ENCODE measurements at regions not wholly inside any gene's neighbourhood (a gene's known extent, or its start where the extent isn't known, plus 50 kb on each side); places are given as distances from the start of the nearest gene placed in this dataset.

DNA sequence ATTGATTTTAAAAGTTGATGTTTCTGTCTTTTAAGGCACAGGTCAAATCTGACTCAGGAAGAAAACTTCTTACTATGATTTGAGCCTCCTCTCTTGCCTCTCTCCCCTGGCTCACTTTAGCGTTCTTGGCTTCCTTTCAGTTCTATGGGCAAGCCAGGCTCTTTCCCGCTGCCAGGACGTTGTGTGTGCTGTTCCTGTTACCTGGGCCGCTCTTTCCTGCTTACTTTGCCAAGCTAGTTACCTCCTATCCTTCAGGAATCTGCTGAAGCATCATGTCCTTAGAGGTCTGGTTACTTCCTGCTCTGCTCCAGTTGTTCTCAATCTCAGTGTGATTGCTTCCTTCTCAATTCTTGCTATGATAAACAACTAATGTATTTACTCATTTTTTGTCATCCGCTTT is 1108.5 kb upstream of the EEF2KMT start:
- DNase-seq (ENCODE audit: low read depth): no peak

GRCh38 chr16:6204945-6205344 is 1107.3 kb upstream of the EEF2KMT start:
- no peak for DNase-seq (ENCODE audit: low read depth)

- no peak for DNase-seq (ENCODE audit: low read depth)
Observed at GRCh38 chr16:6200861-6201260, 1103.3 kb upstream of the EEF2KMT start.

DNA sequence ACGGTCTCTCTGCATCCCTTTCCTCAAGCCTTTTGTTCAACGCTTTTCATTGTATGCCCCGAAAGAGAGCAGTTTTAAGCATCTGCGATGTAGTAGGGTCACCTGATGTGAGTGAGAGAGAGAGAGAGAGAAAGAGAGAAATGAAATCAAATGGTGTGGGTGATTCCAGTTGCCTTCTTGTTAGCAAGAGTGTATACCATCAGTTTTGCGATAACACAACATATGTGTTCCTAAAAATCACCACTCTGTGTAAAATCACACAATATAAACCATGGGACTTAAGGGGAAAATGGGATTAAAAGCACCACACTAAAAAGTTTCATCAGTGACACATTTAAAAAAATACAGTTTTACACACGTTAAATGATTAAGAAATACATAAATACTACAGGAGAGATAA is 1102.7 kb upstream of the EEF2KMT start:
- no peak for DNase-seq (ENCODE audit: low read depth)

- no peak for DNase-seq (ENCODE audit: low read depth)
Observed at GRCh38 chr16:6195966-6196365, 1098.4 kb upstream of the EEF2KMT start.

- no peak for DNase-seq (ENCODE audit: low read depth)
Observed at GRCh38 chr16:6193718-6194117, 1096.1 kb upstream of the EEF2KMT start.

GRCh38 chr16:6192984-6193383 is 1095.4 kb upstream of the EEF2KMT start:
- DNase-seq (ENCODE audit: low read depth): no peak

- no peak for DNase-seq (ENCODE audit: low read depth)
Observed at GRCh38 chr16:6192532-6192931, 1094.9 kb upstream of the EEF2KMT start.

GRCh38 chr16:6190776-6191175 is 1093.2 kb upstream of the EEF2KMT start:
- DNase-seq (ENCODE audit: low read depth): no peak

DNA sequence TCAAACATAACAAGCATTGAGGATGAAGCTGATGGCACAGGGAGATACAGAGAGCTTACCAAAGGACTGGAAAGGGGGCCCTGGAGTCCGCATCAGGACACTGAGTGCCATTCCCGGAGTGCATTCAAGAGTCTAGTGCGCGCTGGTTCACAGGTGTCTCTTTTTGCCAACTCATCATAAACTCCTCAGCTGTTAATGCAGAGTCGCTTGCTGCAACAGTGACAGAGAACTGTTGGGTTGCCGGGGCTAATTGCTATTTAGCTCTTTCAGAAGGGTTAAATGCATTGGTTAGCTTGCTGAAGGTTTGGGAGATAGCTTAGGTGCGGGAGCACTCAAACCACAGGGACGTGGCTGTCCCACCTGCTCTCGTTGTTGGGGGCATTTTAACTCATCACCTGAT is 1091.6 kb upstream of the EEF2KMT start:
- DNase-seq (ENCODE audit: low read depth): no peak

DNA sequence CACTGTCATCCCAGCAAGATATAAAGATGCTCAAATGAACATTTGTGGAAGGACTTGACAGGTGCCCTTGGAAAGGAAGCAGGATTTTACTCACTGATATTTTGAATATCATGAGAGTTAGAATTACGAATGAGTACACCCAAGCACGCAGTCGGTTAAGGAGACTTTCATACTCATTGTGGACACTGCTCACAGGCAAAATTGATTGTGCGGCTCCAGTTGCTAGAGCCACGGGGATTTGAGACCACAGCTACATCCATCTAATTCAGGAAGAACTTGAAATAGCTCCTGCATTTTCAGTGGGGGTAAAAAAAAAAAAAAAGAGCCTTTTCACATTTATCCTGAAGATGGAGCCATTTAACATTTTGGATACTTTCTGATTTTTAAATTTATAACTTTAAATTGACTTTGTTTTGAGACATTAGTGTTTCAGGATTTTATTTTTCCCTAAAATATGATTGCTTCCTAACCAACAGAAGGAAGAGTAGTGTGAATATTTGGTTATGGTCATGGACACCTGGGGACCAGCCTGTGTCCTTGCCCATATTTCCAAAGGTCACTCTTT is 1080.1 kb upstream of the EEF2KMT start:
- DNase-seq (ENCODE audit: low read depth): no peak

GRCh38 chr16:6170022-6170421 is 1072.4 kb upstream of the EEF2KMT start:
- no peak for DNase-seq (ENCODE audit: low read depth)

GRCh38 chr16:6165330-6165979 is 1067.9 kb upstream of the EEF2KMT start:
- DNase-seq (ENCODE audit: low read depth): no peak

- no peak for DNase-seq (ENCODE audit: low read depth)
Observed at GRCh38 chr16:6160871-6161270, 1063.3 kb upstream of the EEF2KMT start.

DNA sequence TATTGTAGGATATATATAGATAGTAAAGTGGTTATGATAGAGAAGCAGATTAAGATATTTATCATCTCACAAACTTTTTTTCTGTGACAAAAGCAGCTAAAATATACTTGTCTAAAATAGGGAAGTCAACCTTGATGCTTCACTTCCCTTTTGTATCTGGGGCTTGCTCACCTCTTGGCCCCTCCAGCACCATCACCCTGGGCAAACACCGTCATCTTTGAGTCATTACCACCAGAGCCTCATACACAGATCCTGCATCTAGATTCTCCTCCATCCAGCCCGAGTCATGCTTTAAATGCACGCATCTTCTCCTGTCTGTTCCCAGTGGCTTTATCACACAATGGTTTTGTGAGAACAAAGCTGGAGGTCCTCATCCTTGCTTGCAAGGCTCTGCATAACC is 1062.7 kb upstream of the EEF2KMT start:
- no peak for DNase-seq (ENCODE audit: low read depth)

GRCh38 chr16:6157806-6158205 is 1060.2 kb upstream of the EEF2KMT start:
- no peak for DNase-seq (ENCODE audit: low read depth)

- no peak for DNase-seq (ENCODE audit: low read depth)
Observed at GRCh38 chr16:6155271-6155670, 1057.7 kb upstream of the EEF2KMT start.

- no peak for DNase-seq (ENCODE audit: low read depth)
Observed at GRCh38 chr16:6153901-6154300, 1056.3 kb upstream of the EEF2KMT start.

DNA sequence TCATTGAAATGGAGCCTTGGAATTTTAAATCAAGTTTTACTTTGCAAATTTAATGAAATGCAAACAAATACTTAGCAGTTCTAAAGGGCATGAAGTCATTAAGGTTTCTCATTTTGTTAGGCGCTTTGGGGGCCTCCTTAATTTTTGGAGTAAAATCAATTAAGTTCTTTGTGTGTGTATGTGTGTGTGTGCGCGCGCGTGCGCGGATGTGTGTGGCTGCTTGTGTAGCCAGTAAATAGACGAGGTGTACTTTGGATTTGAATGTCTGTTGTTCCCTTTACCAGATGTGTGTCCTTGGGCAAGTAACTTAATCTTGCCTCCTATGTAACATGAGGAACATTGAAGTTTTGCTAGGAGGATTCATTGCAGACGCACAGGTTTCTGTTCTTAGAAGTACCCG is 1051.4 kb upstream of the EEF2KMT start:
- no peak for DNase-seq (ENCODE audit: low read depth)

- DNase-seq (ENCODE audit: low read depth): no peak
Observed at GRCh38 chr16:6148361-6148760, 1050.8 kb upstream of the EEF2KMT start.

- no peak for DNase-seq (ENCODE audit: low read depth)
Observed at GRCh38 chr16:6146874-6147425, 1049.4 kb upstream of the EEF2KMT start.

GRCh38 chr16:6146356-6146755 is 1048.8 kb upstream of the EEF2KMT start:
- no peak for DNase-seq (ENCODE audit: low read depth)

- no peak for DNase-seq (ENCODE audit: low read depth)
Observed at GRCh38 chr16:6144463-6144862, 1046.9 kb upstream of the EEF2KMT start.

DNA sequence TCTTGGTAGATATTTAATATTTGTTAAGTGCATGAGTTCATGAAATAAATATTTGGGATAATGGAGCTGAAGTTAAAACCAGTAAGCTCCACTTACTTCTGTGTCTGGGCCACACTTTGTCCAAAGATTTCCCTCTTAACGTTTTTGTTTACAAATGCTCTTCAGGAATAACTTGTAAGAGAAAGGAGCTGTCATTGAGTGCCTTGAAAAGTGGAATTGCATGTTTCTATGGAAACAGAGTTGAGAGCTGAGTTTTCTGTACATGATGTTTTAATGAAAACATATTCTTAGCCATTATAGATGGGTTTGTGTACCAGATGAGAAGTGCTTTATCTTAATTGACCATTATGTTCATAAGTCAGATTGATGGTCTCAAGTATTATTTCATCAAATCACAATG is 1045.4 kb upstream of the EEF2KMT start:
- DNase-seq (ENCODE audit: low read depth): no peak
